Astrocyte of the spinal cord (primary cell): ENCODE measurements at regions not wholly inside any gene's neighbourhood (a gene's known extent, or its start where the extent isn't known, plus 50 kb on each side); places are given as distances from the start of the nearest gene placed in this dataset.

Experiments
- DNase-seq: peaks from one replicate; pipeline ENCODE4 v3.0.0; 2011; ENCODE audit warnings: low read depth, low spot score
- H3K4me3 ChIP-seq: 2 replicates; pipeline ENCODE4 v1.5.1; 2011; ENCODE audit warnings: low read depth, mild to moderate bottlenecking, low read length, moderate library complexity
- CTCF ChIP-seq: IDR thresholded peaks from 2 replicates; pipeline ENCODE4 v1.5.1; 2012; ENCODE audit warnings: low read depth, mild to moderate bottlenecking, low read length, inconsistent platforms
- in situ Hi-C: cut with HindIII; loops from 2 replicates; pipeline ENCODE4 v1.10.0; 2017; ENCODE audit warnings: low sequenced_read_pairs

- DNase-seq, result no peak
- H3K4me3 ChIP-seq, result no peak overlapping the region
- in situ Hi-C loops, result no loop called here
- no peak for TF ChIP-seq CTCF
These were observed 266.8 kb downstream of the MYCN start for GRCh38 chr2:16207151-16207550.

- in situ Hi-C loops, result no loop called here
- no peak for TF ChIP-seq CTCF
- no peak for DNase-seq
These were observed 266.0 kb downstream of the MYCN start for GRCh38 chr2:16206191-16206944.

GRCh38 chr2:16205631-16206030, 265.3 kb downstream of the MYCN start:
- no peak overlapping the region for H3K4me3 ChIP-seq
- DNase-seq, result no peak
- no peak for TF ChIP-seq CTCF
- in situ Hi-C loops, result no loop called here

More at GRCh38 chr2:16206191-16206944, 266.0 kb downstream of the MYCN start:
- H3K4me3 ChIP-seq, result no peak overlapping the region

GRCh38 chr2:16204886-16205620, 264.7 kb downstream of the MYCN start:
- no peak for DNase-seq
- TF ChIP-seq CTCF, result no peak
- in situ Hi-C loops, result no loop called here
- no peak overlapping the region for H3K4me3 ChIP-seq

- in situ Hi-C loops, result no loop called here
- no peak for TF ChIP-seq CTCF
These were observed 263.9 kb downstream of the MYCN start for GRCh38 chr2:16204251-16204650.

GRCh38 chr2:16203691-16204090, 263.3 kb downstream of the MYCN start:
- no peak overlapping the region for H3K4me3 ChIP-seq
- in situ Hi-C loops, result no loop called here
- DNase-seq, result no peak
- no peak for TF ChIP-seq CTCF

More at GRCh38 chr2:16204251-16204650, 263.9 kb downstream of the MYCN start:
- DNase-seq, result no peak
- H3K4me3 ChIP-seq, result no peak overlapping the region
